HEK293T (cell line): ENCODE measurements at regions not wholly inside any gene's neighbourhood (a gene's known extent, or its start where the extent isn't known, plus 50 kb on each side); places are given as distances from the start of the nearest gene placed in this dataset.

ENCODE experiments used
- CTCF ChIA-PET: fragments of 350-600 bp; formaldehyde crosslinking; extraction: SDS; loops from one replicate; lab custom pipeline; 2021; ENCODE audit warnings: antibody characterized with exemption, inconsistent platforms; lab: Yijun Ruan, JAX
- POLR2A ChIA-PET: fragments of 350-600 bp; formaldehyde crosslinking; extraction: SDS; loops from one replicate; lab custom pipeline; 2020; ENCODE audit warnings: antibody characterized with exemption, inconsistent platforms; lab: Yijun Ruan, JAX
- DNase-seq: peaks from one replicate; pipeline ENCODE4 v3.0.0; 2012; ENCODE audit warnings: mixed read lengths; ENCODE audit errors: extremely low spot score
- ARNT ChIP-seq: fragments of 450-650 bp; IDR thresholded peaks from 2 replicates; pipeline ENCODE4 v1.6.1; 2017; ENCODE audit warnings: mild to moderate bottlenecking
- BHLHE40 ChIP-seq: fragments of 450-650 bp; IDR thresholded peaks from 2 replicates; pipeline ENCODE4 v1.6.1; 2016; ENCODE audit warnings: mild to moderate bottlenecking, moderate library complexity, borderline replicate concordance
- CTBP1 ChIP-seq: fragments of 450-650 bp; IDR thresholded peaks from 2 replicates; pipeline ENCODE4 v1.6.1; 2016; ENCODE audit warnings: borderline replicate concordance
- ELF4 ChIP-seq: fragments of 450-650 bp; IDR thresholded peaks from 2 replicates; pipeline ENCODE4 v1.6.1; 2017; ENCODE audit warnings: antibody characterized with exemption
- FOXA1 ChIP-seq: fragments of 450-650 bp; IDR thresholded peaks from 2 replicates; pipeline ENCODE4 v1.6.1; 2016; ENCODE audit warnings: mild to moderate bottlenecking
- FOXK2 ChIP-seq: fragments of 450-650 bp; IDR thresholded peaks from 2 replicates; pipeline ENCODE4 v1.6.1; 2016; ENCODE audit warnings: mild to moderate bottlenecking
- FOXM1 ChIP-seq: fragments of 450-650 bp; IDR thresholded peaks from 2 replicates; pipeline ENCODE4 v1.6.1; 2017; ENCODE audit warnings: mild to moderate bottlenecking, borderline replicate concordance
- HDGF ChIP-seq: fragments of 450-650 bp; IDR thresholded peaks from 2 replicates; pipeline ENCODE4 v1.6.1; 2017; ENCODE audit warnings: antibody characterized with exemption, borderline replicate concordance
- L3MBTL2 ChIP-seq: fragments of 450-650 bp; conservative IDR thresholded peaks from 2 replicates; pipeline ENCODE4 v1.6.1; 2016; ENCODE audit warnings: mild to moderate bottlenecking
- LEF1 ChIP-seq: fragments of 450-650 bp; IDR thresholded peaks from 2 replicates; pipeline ENCODE4 v1.6.1; 2017; ENCODE audit warnings: mild to moderate bottlenecking, borderline replicate concordance
- NFRKB ChIP-seq: fragments of 450-650 bp; IDR thresholded peaks from 2 replicates; pipeline ENCODE4 v1.6.1; 2016; ENCODE audit warnings: mild to moderate bottlenecking, moderate library complexity
- PKNOX1 ChIP-seq: fragments of 450-650 bp; IDR thresholded peaks from 2 replicates; pipeline ENCODE4 v1.6.1; 2016
- SP1 ChIP-seq: fragments of 450-650 bp; IDR thresholded peaks from 2 replicates; pipeline ENCODE4 v1.6.1; 2017
- SUZ12 ChIP-seq: fragments of 450-650 bp; IDR thresholded peaks from 2 replicates; pipeline ENCODE4 v1.6.1; 2016; ENCODE audit warnings: mild to moderate bottlenecking
- TARDBP ChIP-seq: fragments of 450-650 bp; IDR thresholded peaks from 2 replicates; pipeline ENCODE4 v1.6.1; 2016
- ZNF384 ChIP-seq: fragments of 450-650 bp; IDR thresholded peaks from 2 replicates; pipeline ENCODE4 v1.6.1; 2016

DNA sequence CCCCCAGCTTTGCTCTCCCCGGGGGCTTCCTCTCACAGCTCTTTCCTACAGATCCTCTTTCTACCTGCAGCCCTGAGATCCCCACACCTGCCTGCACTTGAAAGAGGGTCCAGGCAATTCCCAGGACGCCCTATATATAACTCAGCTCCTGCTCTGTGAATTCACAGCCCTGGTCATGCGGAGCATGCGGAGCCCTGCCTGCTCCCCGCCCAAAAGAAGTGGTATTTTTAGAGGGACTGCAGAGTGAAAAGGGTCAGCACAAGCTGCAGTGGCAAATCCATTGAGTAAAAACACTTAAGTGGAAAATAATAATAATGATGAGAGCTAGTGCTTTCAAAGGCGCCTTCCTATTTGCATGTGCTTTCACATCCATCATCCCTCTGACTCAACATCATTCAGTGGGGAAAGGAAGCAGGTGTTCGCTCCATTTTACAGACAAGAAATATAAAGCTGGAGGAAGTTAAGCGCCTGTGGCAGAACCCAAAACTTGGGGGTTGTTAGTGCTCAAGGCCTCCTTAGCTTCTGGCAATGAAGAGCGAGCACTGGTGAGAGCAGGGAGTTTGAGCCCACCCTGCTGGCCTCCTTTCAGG is 76.3 kb upstream of the LIPC start:
- ChIA-PET POLR2A (no interaction called here), CTCF (no interaction called here)

DNA sequence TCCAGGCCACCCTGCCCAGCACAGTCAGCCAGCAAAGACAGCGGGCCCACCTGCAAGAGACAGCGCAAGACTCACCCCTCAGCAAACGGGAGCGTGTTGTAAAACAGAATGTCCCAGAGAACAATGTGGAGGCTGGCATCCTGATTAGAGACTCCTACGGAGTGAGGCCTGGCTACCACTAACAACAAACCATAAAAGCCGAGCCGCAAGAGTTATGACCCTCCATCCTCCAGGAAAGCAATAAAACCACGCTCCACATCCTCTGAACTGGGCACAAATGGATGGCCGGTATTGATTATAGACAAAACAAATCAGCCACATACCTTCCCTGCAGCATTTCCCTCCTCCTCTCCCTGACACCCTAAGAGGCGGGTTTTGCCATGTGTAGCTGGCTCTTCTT is 75.8 kb upstream of the LIPC start:
- ChIA-PET POLR2A (no interaction called here), CTCF (no interaction called here)
- no peak for DNase-seq
- no peak for TF ChIP-seq SP1
- no peak for TF ChIP-seq SUZ12

More for the DNA sequence above, 76.3 kb upstream of the LIPC start:
- DNase-seq: no peak
- TF ChIP-seq BHLHE40 (no peak), TARDBP (no peak), FOXK2 (no peak), L3MBTL2 (no peak), SP1 (no peak), PKNOX1 (no peak), SUZ12 (no peak), FOXM1 (no peak), HDGF (no peak), ZNF384 (no peak), FOXA1 (no peak), ARNT (no peak), LEF1 (no peak), CTBP1 (no peak), NFRKB (no peak)

- TF ChIP-seq TARDBP (no peak), PKNOX1 (no peak), SP1 (no peak), ELF4 (no peak), FOXA1 (no peak), ZNF384 (no peak), FOXM1 (no peak), NFRKB (no peak), L3MBTL2 (no peak), CTBP1 (no peak), HDGF (no peak), ARNT (no peak), SUZ12 (no peak), BHLHE40 (no peak), FOXK2 (no peak), LEF1 (no peak)
- DNase-seq: no peak
- ChIA-PET POLR2A (no interaction called here), CTCF (interaction anchor here (1.1 kb wide), 1 partner anchor 13 kb away, joined by 4 read pairs; no protein-coding TSS in a partner anchor)
Measured at GRCh38 chr15:58357529-58358476, 74.0 kb upstream of the LIPC start.

GRCh38 chr15:58360421-58361090 is 71.2 kb upstream of the LIPC start:
- DNase-seq: no peak
- TF ChIP-seq ELF4 (no peak), HDGF (no peak), FOXK2 (no peak), FOXA1 (no peak), CTBP1 (no peak), SUZ12 (no peak), ARNT (no peak), NFRKB (no peak), ZNF384 (no peak), PKNOX1 (no peak)
- ChIA-PET CTCF (interaction anchor here (0.7 kb wide), 1 partner anchor 100 kb away, joined by 3 read pairs; no protein-coding TSS in a partner anchor), POLR2A (interaction anchor here (0.5 to 0.8 kb wide), 2 partner anchors 28 to 41 kb away, joined by 3 read pairs; no protein-coding TSS in a partner anchor)

DNA sequence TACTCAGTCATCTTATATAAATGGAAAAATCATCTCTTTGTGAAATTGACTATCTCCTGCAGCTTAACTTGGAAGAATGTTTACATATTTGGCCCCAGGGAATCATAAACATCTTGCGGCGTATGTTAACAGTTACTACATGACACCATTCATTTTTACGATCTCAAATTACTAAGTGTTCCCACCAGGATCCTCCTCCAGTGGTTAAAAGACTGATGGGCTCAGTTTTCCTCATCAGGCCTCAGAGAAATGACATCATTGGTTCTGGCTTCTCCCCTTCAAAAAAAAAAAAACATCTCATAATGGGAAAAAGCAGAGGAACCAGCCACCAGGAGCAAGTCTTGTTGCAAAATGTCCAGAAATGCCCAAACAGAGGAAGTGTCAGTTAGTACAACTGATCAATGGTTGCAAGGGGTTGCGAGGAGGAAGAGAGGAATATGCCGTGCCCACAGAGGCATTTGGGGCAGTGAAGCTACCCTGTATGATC is 70.5 kb upstream of the LIPC start:
- no peak for TF ChIP-seq LEF1
- TF ChIP-seq SUZ12: no peak
- no peak for TF ChIP-seq NFRKB
- TF ChIP-seq FOXK2: no peak
- TF ChIP-seq PKNOX1: peak; percentile 50
- no peak for TF ChIP-seq FOXM1
- peak; percentile 46; the same call in 1 of the 2 replicates for TF ChIP-seq ZNF384
- no peak for TF ChIP-seq BHLHE40
- TF ChIP-seq TARDBP: no peak
- no peak for TF ChIP-seq ARNT
- no peak for TF ChIP-seq FOXA1
- no peak for TF ChIP-seq HDGF
- no peak for TF ChIP-seq ELF4
- TF ChIP-seq CTBP1: peak; percentile 75
- no peak for TF ChIP-seq SP1
- TF ChIP-seq L3MBTL2: 0 out of 2 replicates have a peak, but pooled peaks have one; percentile 10
- CTCF ChIA-PET: interaction anchor here (0.7 kb wide), 1 partner anchor 99 kb away, joined by 3 read pairs; no protein-coding TSS in a partner anchor
- POLR2A ChIA-PET: interaction anchor here (1.0 kb wide), 1 partner anchor 8 kb away, joined by 3 read pairs; no protein-coding TSS in a partner anchor
- peak; percentile 38 for DNase-seq
